HG03469 (cell line): ENCODE measurements at regions not wholly inside any gene's neighbourhood (a gene's known extent, or its start where the extent isn't known, plus 50 kb on each side); places are given as distances from the start of the nearest gene placed in this dataset.
A peak's percentile ranks its signal among the peaks of the same experiment; 100 is the strongest.

Source experiments
- ATAC-seq: cut with Tn5 transposase; IDR thresholded peaks from one replicate; pipeline ENCODE4 v1.9.1; 2021; ENCODE audit warnings: mild to moderate bottlenecking, moderate library complexity, moderate number of reproducible peaks; ENCODE audit not compliant: unreplicated experiment

- no peak for ATAC-seq
Observed at GRCh38 chr5:6201631-6202030, 176.7 kb downstream of the MED10 start.

GRCh38 chr5:6198531-6198930, 179.8 kb downstream of the MED10 start:
- no peak for ATAC-seq

- ATAC-seq, result no peak
Observed at GRCh38 chr5:6197427-6197826, 180.9 kb downstream of the MED10 start.

- no peak for ATAC-seq
Observed at GRCh38 chr5:6195711-6196358, 182.5 kb downstream of the MED10 start.

- ATAC-seq, result no peak
Observed at GRCh38 chr5:6194906-6195612, 183.3 kb downstream of the MED10 start.

GRCh38 chr5:6194261-6194875, 184.0 kb downstream of the MED10 start:
- ATAC-seq, result no peak

GRCh38 chr5:6193310-6193709, 185.0 kb downstream of the MED10 start:
- ATAC-seq, result no peak

GRCh38 chr5:6190838-6191237, 187.5 kb downstream of the MED10 start:
- no peak for ATAC-seq

GRCh38 chr5:6188976-6189375, 189.4 kb downstream of the MED10 start:
- no peak for ATAC-seq

- ATAC-seq, result peak; percentile 93
Observed at GRCh38 chr5:6188344-6188743, 190.0 kb downstream of the MED10 start.

- ATAC-seq, result no peak
Observed at GRCh38 chr5:6187501-6187900, 190.8 kb downstream of the MED10 start.

GRCh38 chr5:6185574-6185973, 192.8 kb downstream of the MED10 start:
- ATAC-seq, result no peak

- no peak for ATAC-seq
Observed at GRCh38 chr5:6184481-6184880, 193.9 kb downstream of the MED10 start.

- ATAC-seq, result no peak
Observed at GRCh38 chr5:6183391-6184390, 194.7 kb downstream of the MED10 start.

GRCh38 chr5:6182271-6182815, 196.0 kb downstream of the MED10 start:
- ATAC-seq, result no peak

GRCh38 chr5:6181871-6182270, 196.5 kb downstream of the MED10 start:
- no peak for ATAC-seq

- no peak for ATAC-seq
Observed at GRCh38 chr5:6181147-6181729, 197.1 kb downstream of the MED10 start.

GRCh38 chr5:6180231-6180872, 198.0 kb downstream of the MED10 start:
- ATAC-seq, result no peak

- no peak for ATAC-seq
Observed at GRCh38 chr5:6178846-6179532, 199.4 kb downstream of the MED10 start.
